Spleen (tissue), 7 donors: ENCODE measurements at regions not wholly inside any gene's neighbourhood (a gene's known extent, or its start where the extent isn't known, plus 50 kb on each side); places are given as distances from the start of the nearest gene placed in this dataset.

ENCODE experiments used
- CTCF ChIP-seq, 11 experiments: fragments of 200-600 bp in 7 of 11; fragments of 450-650 bp in 4 of 11; sonication (generic) in 4 of 11; IDR thresholded peaks in 8 of 11; conservative IDR thresholded peaks in 3 of 11; 1 replicate in 7 of 11; 2 replicates in 4 of 11; pipeline versions ENCODE4 v1.4.0 to v1.8.0; 2016 to 2021; ENCODE audit warnings: antibody characterized with exemption in 11 of 11, inconsistent platforms in 4 of 11, mild to moderate bottlenecking in 1 of 11
- POLR2A ChIP-seq, 3 donors: fragments of 450-650 bp; IDR thresholded peaks; one replicate each; pipeline ENCODE4 v1.5.1; 2017; ENCODE audit warnings: antibody characterized with exemption in 3 of 3, mild to moderate bottlenecking in 1 of 3
- POLR2AphosphoS5 ChIP-seq, 3 donors: sonication (generic); formaldehyde crosslinking; IDR thresholded peaks; one replicate each; pipeline ENCODE4 v1.5.1; 2017; ENCODE audit warnings: antibody characterized with exemption in 3 of 3
- donor health status: DM: no; HTN: no; CAD: no; lungs with moderate emphysema.
- donor health status: DM: no; HTN: no; CAD: no.
- donor health status: DM: no; HTN: no; CAD: no.

GRCh38 chr12:77584860-77585259, 245.8 kb upstream of the NAV3 start:
- TF ChIP-seq POLR2AphosphoS5 (IDR thresholded peaks at IDR 0.05), result no peak
- TF ChIP-seq CTCF (IDR thresholded peaks at IDR 0.05 in 8 of 11, conservative IDR thresholded peaks at IDR 0.05 in 3 of 11), result no peak
- no peak for TF ChIP-seq POLR2A (IDR thresholded peaks at IDR 0.05)
